ENCODE measurements at regions not wholly inside any gene's neighbourhood (a gene's known extent, or its start where the extent isn't known, plus 50 kb on each side); places are given as distances from the start of the nearest gene placed in this dataset.
"Not testable (repeated sequence)": the region's sequence is repeated elsewhere in the genome, so short reads cannot be mapped to it uniquely, and the experiment has no call there.

DNA sequence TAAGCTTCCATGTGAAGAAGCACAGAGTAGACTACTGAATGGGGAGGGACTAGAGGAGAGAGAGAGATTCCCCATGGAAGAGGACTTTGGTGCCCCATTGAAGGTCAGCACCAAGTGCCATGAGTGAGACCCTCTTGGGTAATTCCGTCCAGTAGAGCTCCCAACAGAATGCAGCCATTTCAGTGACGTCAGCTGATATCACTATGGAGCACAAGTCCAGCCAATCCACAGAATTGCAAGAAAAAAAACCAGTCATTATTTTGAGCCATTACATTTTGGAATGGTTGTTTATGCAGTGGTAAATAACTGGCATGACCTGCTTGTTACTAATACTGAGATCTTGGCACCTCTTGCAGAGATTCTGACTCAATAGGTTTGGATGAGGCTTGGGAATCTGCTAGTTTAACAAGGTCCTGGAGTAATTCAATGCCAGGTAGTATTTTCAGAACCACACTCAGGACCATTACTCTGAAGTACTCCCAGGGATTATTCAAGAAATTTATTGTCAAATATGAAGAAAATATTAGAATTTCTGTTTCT is 52.6 kb upstream of the SP8 start:
- no peak for DNase-seq

DNA sequence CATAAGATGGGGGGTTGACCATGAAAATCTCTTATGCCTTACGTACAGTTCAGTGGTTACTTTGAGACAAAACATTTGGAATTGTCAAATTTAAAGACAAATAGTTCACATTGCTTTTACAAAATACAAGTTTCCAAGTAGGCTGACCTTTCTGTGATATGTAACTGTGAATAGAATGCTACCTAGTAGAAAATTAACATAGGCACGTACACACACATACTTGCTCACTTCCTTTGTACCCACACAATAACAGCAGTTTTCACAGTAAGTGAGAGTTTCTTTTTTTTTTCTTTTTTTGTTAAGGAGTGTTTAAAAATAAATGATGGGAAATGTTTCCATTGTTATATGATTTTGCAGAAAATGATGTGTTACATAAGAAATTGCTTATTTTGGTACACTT is 53.3 kb upstream of the SP8 start:
- DNase-seq, result no peak

DNA sequence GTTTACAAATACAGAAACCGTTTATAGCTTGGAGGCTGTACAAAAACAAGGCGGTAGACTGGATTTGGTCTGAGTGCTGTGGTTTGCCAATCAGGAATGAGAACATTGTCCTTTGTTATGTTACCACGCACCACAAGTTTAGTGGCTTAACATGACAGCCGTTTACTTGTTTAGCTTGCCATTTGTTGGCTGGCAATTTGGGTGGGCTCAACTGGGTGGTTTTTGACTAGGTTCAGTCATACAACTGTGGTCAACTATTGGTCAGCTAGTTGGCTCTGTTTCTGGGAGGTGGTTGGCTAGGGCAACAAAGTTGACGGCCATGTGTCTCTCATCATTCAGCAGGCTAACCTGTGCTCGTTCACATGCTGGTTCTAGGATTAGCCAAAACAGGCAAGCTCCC is 60.1 kb upstream of the SP8 start:
- no peak for DNase-seq

DNA sequence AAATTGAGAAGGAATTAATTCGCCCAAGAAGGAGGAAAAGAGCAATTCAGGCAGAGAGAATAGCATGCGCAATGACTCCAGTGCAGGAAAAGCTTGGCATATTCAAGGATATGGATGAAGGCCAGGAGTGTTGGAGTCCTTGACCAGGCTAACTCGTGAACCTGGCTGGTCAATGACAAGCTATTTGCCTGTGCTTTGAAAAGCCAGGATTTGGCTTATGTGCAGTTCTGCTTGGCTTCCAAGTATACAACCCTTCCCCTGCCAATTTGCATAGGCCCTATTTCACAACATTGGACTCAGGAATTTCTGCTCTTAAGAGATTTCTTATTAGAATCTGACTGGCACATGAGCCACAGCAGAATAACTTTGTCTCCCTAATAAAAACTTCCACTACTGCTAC is 72.3 kb upstream of the SP8 start:
- DNase-seq, result peak; percentile 22

DNA sequence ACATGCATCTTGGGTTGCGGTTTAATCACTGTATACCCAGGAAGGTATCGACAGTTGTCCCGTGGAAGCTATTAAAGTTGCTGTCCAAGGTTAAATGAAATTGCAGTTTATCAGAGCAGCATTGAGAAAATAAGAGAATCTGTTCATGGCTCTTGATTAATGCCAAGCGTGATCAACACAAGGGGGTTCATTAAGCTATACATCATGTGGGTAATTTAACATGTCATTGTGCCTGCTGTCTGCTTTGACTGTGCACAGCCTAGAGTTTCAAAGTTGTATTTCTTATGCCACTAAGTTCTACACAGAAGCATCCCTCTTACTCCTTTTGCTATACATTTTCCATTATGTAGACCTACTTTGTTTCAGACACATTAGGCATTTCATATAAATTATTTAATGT is 74.8 kb upstream of the SP8 start:
- DNase-seq, result no peak

DNA sequence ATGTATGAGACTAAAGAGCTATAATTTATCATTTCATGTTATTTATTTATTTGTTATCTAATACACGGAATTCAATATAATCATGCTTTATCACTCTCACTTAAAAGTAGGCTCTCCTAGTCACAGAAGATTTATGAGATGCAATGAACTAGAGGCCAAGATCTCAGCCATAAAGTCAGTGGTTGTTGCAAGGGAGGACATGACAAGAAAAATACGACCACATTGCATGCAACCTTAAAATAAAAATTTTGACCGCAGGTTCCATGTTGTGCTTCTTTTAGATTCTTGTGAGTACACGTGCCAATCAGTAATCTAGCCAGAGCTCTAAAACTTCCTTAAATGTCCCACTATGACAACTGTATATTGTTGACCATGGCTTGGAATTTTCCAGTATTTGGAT is 75.9 kb upstream of the SP8 start:
- no peak for DNase-seq

DNA sequence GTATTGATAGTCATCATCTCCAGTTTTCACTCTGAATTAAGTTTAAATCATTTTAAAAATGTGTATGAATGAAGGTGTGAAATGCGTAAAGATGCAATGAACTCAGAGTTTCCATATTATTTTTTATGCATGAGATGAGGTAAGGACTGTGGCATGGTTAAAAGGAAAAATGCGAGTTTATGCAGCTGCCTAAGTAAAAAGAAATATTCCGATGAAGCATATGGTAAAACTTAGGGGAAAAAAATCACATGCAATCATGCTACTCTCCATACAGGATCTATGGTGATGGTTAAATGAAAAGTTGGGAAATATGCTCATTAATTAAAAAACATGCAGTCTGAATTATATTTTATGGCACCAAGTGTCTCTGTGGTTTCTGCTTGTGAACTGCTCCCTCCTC is 77.5 kb upstream of the SP8 start:
- no peak for DNase-seq

DNA sequence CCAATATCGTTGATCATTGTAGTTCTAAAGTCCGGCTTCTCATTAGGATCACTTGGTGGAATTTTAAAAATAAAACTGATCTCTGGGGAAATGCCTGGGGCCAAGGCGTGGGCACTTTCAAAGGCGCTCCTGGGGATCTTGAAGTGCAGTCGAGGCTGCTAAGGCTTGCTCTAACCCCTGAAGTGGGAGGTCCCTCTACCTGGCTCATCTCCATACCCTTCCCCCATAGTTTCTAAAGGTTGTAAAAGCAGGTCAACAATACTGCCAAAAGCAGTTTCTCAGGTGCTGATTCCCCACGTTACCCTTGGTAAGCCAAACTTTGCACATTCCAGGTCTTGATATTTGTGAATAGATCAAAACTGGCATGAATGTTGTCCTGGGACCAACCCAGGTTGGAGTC is 79.0 kb upstream of the SP8 start:
- DNase-seq, result no peak

DNA sequence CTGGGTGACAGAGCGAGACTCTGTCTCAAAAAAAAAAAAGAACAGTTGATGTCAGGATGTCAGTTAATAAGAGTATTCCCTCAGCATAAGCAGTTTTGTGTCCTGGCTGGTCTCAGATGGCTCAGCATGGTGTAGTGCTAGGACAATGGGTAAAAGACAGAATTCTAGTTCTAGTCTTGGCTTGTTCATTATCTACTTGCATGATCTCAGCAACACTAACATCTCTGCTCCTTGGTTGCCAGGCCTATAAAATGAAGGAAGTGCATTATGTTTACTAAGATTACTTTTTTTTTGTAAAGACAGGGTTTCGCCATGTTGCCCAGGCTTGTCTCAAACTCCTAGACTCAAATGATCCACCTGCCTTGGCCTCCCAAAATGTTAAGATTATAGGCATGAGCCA is 84.3 kb upstream of the SP8 start:
- DNase-seq, result no peak

DNA sequence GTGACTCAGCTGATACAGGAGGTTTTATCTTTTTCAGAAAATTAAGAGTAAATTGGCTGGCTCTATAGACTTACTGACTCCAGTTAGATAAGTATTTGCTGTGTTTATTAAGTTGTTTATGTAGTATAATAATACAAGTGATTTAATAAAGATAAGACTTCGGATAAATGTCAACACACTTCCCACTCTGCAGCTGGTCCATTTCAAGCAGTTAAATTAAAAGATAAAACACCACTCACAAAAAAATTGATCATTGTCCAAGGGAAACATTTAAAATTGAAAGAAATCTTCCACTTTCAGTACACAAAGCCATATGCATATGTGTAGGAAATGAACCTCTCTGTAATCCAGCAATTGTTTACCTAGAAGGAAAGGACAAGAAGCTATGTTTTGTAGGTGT is 106.1 kb upstream of the SP8 start:
- no peak for DNase-seq

DNA sequence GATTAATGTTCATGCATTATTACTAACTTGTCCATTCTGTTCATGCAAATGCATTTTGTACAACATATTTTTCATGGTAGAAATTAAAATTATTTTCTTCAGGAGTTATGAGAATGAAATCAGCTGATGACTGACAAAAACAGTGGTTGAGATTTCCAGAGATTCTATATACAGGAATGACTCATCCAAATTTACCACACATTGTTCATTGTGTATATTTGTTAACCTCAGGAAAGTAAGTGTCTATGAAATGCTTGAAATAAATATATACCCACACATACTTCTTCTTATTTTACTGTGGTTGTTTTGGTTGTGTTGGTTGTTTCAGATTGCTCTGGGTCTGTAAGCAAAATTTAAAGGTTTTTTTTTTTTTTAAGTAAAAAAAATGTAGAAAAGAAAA is 108.1 kb upstream of the SP8 start:
- peak; percentile 38 for DNase-seq

DNA sequence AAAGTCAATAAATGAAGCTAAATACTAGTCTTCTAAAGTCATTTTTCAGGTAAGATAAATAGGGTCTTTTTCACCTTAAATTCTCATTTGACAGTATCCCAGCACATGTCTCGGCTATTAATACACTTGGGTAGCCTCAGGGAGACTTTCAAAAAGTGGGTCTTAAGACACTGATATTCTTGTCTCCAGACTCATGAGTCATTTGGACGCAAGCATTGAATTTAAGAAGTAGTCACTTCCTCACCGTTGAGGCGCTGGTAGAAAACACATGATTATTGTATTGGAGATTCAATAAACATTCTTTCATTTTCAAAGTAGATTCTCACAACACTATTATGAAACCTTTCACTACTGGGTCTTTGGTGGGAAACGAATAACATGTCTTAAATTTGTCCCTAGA is 108.9 kb upstream of the SP8 start:
- DNase-seq, result no peak

DNA sequence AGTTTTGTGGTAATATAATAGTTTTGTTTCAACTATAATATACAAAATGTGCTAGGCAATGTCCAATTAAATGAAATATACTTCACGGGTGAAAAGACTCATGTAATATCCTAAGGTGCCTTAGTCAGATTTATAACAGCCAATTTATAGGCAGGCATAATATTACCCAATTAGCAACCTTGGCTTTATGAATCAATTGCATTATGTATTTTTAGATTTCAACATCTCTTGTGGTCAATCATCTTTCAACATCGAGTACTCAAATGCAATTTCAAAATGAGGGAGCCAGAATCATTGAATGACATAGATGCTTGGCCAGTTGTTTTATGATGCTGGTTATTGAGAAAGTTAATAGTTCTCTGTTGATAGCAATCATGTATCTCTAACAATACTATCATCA is 110.3 kb upstream of the SP8 start:
- no peak for DNase-seq

DNA sequence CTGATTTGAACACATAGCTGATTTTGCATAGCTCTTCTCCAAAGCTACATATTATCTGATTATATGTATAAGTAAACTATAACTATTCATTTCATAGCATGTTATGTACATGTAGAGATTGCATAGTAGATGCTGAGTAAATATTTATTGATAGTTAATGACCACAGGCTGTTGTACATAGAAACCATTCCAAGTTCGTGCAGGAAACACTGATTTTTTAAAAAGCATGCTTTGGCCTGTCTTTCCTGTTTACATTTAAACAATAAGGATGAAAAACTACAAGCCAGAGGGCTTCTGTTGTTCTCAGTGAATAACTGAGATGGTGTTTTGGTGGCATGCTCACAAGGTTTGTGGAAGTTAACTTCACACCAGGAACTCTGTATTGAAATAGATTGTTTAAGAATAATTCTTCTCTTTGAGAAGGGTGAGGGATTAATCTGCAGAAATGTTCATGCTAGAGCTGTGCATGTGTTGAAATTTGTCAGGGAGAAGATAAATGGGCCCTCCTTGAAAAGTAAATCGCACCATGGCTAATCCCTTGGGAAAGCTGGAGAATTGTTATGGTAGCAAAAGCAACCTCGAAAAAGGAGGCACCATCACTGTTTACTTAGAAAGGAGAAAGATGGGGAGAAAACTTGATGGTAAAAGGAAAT is 120.2 kb upstream of the SP8 start:
- peak; percentile 47 for DNase-seq

DNA sequence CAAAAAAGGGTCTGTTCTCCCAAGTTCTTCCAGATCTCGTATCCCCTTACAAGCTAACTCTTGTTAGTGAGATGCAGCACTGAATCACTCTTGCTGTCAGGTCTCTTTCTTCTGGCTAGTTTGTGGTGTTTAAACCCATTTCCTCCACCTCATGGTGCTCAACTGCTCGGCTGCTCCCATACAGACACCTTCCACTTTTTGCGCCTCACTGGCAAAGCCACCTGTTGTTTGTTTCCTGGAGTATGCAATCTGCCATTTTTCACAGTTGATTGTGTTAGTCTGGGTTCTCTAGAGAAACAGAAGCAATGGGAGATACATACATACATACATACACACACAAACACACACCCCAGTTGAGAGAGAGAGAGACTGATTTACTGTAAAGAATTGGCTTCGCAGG is 124.4 kb upstream of the SP8 start:
- DNase-seq, result peak; percentile 47

DNA sequence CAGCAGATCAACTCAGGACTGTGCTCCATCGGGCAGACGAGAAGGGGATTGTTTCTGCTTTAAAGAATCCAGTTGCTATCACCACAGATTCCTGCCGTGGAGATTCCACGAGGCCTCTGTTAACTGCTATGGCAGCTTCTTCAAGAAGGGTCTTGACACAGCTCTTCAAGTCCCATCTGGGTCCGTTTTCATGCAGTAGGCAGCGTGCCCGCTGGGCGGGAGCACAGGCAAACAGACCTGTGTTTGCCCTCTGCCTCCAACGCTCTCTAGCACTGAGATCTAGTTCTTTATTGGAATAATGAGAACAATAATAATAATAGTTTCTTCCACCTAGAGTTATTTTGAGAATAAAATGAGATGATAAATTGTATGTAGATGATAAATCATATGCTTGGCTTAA is 127.2 kb upstream of the SP8 start:
- DNase-seq, result no peak

DNA sequence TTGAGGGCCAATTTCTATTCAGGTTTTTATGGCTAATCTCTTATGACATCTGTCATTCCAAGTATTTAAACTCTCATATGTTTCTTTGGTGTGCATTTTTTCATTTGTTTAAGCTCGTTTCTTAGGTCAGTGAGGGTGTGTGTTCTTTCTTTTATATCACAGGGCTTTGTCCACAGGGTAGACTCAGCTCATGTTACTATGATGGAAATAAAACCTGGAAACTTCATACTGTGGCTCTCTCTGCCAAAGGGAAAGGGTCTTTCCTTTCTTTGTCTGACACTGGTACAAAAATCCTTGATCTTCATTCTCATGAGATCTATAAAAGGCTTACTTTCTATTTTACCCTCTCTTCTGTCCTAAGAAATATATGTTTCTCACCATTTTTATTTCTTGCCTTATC is 129.6 kb upstream of the SP8 start:
- DNase-seq, result no peak

DNA sequence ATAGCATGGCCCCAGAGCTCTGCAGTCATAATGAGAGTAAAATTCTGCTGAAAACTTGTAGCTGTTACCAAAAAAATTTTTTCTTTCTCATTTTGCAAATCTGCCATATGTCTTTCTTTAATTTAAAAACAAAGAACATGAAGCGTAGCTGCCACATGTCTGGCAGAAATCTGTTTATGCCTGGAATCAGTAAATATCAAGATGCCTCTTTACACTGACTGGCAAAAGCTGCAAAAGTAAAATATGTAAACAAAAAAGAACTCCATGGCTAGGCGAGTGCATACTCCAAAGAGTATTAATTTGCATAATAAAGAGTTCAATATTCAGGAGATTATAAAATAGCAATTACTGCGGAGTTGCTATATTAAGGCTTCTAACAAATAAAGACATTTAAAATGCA is 130.9 kb upstream of the SP8 start:
- no peak for DNase-seq

DNA sequence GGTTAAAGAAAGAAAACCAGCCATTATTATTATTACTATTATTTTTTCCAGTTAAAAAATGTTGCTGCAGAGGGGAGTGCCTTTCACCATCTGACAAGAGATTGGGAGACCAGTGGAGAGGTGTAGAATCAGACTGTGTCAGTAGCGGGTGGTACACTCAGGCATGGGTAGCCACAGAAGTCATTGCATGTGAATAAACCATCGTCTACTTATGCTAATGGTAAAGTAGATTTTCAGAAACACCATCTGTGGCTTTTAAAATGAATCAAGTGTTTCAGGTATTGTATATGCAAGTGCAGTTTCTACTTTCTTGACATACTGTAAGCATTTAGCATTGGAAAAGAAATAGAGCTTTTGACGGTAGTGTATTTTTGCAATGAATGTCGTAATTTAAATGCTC is 131.5 kb upstream of the SP8 start:
- DNase-seq, result no peak

DNA sequence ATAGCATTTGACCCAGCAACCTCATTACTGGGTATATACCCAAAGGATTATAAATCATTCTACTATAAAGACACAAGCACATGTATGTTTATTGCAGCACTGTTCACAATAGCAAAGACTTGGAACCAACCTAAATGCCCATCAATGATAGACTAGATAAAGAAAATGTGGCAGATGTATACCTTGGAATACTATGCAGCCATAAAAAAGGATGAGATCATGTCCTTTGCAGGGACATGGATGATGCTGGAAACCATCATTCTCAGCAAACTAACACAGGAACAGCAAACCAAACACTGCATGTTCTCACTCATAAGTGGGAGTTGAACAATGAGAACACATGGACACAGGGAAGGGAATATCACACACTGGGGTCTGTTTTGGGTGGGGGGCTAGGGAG is 140.5 kb upstream of the SP8 start:
- not testable (repeated sequence) for DNase-seq

DNA sequence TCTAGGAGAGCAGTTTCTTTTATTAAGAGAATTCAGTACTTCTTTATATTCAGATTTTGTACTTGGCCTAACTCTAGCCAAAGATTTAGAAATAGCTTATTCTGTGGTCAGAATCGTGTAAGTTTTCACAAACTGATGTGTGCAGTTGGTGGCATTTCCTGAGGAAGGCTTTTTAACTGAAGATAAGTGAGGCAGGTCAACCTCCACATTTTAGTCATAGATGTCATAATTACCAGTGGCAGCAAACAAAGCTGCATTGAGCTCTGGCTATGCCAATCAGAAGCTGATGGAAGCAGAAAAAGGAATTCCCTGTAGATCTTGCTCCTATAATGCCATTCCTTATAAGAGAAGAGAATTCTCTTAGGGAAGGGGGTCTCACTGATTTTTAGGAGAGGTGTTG is 141.3 kb upstream of the SP8 start:
- no peak for DNase-seq

DNA sequence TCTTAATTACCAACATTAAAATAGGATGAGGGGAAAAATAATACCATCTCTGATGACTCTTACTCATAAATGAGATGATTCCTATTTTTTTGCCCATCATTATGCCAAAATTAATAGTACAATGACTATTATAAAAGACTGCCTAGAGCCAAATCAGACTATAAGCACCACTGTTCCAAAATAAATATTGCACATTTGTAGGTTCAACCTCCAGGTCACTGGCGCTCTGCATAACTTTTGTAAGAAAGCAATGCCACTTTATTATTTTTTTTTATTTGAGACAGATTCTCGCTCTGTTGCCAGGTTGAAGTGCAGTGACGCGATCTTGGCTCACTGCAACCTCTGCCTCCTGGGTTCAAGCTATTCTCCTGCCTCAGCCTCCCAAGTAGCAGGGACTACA is 142.5 kb upstream of the SP8 start:
- no peak for DNase-seq

DNA sequence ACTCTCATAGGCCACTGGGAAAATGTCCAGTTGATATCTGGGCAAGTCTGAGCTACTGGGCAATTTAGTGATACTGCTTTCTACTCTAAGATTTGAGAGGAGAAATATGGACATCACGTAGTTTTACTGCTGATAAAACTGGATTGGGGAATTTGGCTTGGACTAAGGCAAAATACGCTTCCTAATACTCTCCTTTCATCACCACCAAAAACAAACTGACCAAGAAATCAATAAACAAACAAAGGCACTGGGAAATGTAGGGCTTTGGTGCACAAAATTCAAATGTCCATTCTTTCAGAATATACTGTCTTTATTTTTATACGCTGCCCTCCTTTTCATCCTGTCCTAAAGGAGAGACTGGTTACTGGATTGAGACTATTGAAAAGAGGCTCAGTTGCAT is 145.1 kb upstream of the SP8 start:
- DNase-seq, result no peak

DNA sequence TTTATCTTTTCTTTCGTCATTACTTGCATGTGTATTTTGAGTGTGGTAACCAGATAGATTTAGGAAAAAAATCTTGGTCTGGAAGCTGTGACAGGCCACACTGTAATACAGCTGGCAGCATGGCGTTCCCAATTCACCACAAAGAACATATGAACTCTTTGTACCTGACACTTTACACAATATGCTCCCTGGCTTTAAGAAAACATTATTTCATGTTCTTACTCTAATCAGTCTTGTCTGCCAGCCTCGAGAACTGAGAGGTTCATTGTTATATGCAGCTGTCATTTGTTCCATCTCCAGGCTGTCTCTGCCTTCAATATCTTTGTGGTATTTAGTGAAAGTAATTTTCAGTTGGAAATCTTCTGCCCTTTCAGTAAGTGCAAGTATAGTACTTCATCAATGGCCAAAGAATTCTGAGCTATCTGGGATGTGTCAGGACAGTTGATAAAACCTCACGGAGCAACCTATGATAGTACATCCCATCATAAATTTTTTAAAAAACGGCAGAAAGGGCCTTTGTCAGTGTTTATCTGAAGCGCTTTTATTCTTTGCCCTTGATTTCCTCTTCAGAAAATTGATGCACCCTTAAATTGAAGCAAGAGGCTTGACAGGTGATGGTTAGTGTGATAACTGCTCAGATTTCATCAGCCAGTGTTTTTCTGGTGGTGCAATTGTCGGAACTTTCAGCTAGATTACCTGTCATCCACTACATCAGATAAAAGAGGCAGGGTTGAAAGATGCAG is 146.3 kb upstream of the SP8 start:
- DNase-seq, result no peak

DNA sequence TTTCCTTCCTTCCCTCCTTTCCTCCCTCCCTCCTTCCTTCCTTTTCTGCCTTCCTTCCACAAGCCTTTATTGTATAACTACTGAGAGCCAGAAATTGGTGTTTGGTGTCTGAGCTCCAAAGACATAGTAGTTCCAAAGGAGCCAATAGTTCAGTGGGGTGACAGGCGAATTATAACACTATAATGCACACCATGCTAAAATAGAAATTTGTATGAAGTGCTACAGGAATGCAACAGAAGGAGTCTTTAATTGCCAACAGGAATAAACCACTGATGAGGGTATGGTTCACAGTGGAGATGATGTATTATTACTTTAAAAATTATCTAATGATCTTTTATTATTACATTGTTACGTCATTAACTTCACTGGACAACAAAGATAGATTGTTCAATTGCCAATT is 158.8 kb upstream of the SP8 start:
- DNase-seq, result no peak
